Prostate gland (tissue), 2 donors: ENCODE measurements at regions not wholly inside any gene's neighbourhood (a gene's known extent, or its start where the extent isn't known, plus 50 kb on each side); places are given as distances from the start of the nearest gene placed in this dataset.

ENCODE experiments used
- POLR2A ChIP-seq: fragments of 450-650 bp; IDR thresholded peaks from one replicate; pipeline ENCODE4 v1.6.1; 2016; ENCODE audit warnings: antibody characterized with exemption, mild to moderate bottlenecking
- TF ChIP-seq, protein P1 (sequence below), 4 experiments: fragments of 200-600 bp in 2 of 4; fragments of 450-650 bp in 2 of 4; sonication (generic) in 2 of 4; IDR thresholded peaks; 1 replicate in 3 of 4; 2 replicates in 1 of 4; pipeline ENCODE4 v1.5.1; 2016 to 2019; ENCODE audit warnings: antibody characterized with exemption in 4 of 4, mild to moderate bottlenecking in 2 of 4, moderate library complexity in 2 of 4

DNA sequence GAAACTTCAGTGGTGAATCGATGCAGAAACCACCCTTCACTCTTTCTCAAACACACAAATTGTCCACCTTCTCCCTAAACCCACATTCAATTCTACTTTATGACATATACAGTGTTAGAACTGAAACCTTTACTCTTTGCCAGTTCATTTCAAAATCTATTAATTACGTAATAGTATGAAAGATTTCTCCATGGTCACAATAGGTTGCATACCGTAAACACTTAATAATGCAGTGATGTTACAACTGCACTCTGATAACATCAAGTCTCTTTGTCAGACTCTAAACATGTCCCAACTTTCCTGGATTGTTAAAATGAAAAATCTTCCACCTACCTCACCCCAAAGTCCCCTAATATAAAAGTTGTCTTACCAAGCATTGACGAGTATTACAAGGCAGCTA, 111.8 kb upstream of the PROK2 start:
- TF ChIP-seq, protein P1, sequence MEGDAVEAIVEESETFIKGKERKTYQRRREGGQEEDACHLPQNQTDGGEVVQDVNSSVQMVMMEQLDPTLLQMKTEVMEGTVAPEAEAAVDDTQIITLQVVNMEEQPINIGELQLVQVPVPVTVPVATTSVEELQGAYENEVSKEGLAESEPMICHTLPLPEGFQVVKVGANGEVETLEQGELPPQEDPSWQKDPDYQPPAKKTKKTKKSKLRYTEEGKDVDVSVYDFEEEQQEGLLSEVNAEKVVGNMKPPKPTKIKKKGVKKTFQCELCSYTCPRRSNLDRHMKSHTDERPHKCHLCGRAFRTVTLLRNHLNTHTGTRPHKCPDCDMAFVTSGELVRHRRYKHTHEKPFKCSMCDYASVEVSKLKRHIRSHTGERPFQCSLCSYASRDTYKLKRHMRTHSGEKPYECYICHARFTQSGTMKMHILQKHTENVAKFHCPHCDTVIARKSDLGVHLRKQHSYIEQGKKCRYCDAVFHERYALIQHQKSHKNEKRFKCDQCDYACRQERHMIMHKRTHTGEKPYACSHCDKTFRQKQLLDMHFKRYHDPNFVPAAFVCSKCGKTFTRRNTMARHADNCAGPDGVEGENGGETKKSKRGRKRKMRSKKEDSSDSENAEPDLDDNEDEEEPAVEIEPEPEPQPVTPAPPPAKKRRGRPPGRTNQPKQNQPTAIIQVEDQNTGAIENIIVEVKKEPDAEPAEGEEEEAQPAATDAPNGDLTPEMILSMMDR (IDR thresholded peaks at IDR 0.05), result no peak
- no peak for TF ChIP-seq POLR2A
